GM19240 (cell line): ENCODE measurements at regions not wholly inside any gene's neighbourhood (a gene's known extent, or its start where the extent isn't known, plus 50 kb on each side); places are given as distances from the start of the nearest gene placed in this dataset.
"Not testable (repeated sequence)": the region's sequence is repeated elsewhere in the genome, so short reads cannot be mapped to it uniquely, and the experiment has no call there.

Experiments used
- DNase-seq: peaks from one replicate; pipeline ENCODE4 v3.0.0; 2011; ENCODE audit warnings: low spot score; ENCODE audit not compliant: insufficient read length

DNA sequence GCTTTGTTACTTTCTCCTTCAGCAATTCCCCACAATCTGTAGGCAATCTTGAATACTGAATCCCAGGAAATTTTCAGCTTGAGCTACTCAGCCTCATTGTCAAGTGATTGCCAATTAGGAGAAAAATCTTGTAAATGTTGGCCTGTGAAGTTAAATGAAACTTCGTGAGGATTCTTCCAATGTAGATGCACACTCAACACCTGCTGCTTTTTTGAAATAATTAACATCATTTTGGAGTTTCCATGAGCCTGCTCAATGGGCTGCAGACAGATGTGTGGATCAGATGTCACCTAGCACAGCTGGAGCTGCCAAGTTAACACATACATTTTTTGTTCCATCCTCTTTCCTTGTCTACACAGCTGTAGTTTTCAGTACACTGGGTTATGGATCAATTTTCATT is 645.6 kb upstream of the LUZP2 start:
- no peak for DNase-seq

DNA sequence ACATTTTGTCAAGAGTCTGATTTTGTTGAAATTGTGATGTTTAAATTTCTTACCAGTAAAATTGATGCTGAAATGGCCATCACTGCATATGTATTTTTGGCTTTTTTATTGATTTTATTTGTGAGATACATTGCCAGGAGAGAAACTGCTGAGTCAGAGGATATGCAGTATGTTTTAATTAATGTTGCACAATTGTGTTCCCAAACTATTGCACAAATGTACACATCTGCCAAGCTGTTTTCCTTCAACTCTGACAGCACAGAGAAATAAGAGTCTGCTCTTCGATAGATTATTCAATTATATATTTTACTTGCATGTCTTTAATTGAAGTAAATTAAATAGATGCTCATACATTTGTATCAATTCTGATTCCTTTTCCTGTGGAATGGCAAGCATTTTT is 640.2 kb upstream of the LUZP2 start:
- no peak for DNase-seq

- DNase-seq: no peak
Observed at GRCh38 chr11:23859087-23859486, 637.8 kb upstream of the LUZP2 start.

DNA sequence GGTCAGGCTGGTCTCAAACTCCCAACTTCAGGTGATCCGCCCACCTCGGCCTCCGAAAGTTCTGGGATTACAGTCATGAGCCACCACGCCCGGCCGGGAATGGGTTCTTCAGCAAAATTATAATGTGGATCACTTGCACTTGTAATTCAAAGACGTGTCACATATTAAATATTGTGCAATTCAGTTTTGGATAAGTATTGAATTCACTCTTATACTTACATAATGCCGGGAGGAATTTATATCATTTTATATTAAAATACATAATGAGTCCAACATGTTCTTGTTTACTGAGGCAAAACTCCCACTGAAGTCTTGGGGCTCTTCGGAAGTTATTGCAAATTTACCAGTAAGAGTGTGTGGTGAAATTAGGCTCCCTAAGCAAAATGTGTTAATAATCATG is 635.2 kb upstream of the LUZP2 start:
- DNase-seq: no peak

DNA sequence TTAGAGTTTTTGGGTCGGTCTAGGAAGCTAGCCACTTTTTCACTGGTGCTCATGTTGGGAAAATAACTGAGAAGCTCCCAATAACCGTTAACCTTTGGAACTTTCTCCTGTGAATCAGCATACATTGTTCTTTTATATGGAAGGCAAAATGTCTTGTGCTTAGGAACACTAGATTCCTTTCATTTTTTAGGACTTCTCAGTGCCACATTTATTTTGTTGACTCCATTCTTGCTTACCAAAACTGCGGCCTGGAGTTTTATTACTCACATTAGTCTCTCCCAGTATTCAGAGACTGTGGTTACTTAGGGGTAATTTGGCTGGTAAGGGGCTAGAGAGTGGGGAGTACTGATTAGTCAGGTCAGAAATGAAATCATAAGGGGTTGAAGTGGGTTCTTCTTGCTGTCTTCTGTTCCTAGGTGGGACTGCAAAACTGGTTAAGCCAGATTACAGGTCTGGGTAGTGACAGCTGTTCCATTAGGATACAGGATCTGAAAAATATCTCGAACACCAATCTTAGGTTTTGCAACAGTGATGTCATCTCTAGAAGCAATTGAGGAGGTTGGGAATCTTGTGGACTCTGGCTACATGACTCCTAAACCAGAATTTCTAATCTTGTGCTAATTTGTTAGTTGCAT is 631.4 kb upstream of the LUZP2 start:
- no peak for DNase-seq

DNA sequence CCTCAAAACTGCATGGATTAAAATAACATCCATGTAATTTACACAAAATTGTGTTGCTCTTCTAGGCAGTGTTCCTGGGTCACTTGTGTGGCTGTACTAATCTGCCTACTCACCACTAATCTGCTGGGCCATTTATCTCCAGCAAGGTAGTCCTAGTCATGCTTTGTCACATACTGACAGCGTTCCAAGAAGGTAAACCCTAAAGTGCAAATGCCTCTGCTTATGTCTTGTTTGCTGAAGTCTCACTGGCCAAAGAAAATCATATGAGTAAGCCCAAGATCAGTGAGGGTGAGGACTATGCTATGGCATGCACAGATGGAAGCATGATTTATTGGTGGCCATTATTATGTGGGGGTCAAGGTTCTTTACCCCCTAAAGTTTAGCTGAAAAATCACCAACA is 630.2 kb upstream of the LUZP2 start:
- DNase-seq: no peak

- no peak for DNase-seq
Observed at GRCh38 chr11:23869671-23870070, 627.2 kb upstream of the LUZP2 start.

DNA sequence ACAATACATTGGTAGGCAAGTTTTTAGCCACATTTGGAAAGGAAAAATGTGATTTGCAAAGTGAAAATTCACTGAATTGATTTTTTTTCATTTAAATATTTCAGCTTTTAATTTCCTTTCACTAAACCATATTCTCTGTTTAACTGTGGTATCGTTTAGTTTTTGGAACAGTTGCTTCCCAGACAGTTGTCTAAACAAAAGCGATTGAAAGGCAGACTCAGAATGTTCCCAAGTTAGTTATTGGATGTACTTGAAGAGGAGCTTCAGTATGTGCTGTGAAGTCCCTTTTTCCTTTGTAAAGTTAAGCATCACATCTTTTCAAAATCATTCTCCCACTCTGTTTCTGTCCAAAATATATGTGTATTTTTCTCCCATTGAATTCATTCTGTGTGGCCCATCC is 623.4 kb upstream of the LUZP2 start:
- DNase-seq: no peak

GRCh38 chr11:23875176-23875850 is 621.5 kb upstream of the LUZP2 start:
- DNase-seq: no peak

GRCh38 chr11:23883426-23884048 is 613.3 kb upstream of the LUZP2 start:
- DNase-seq: not testable (repeated sequence)

DNA sequence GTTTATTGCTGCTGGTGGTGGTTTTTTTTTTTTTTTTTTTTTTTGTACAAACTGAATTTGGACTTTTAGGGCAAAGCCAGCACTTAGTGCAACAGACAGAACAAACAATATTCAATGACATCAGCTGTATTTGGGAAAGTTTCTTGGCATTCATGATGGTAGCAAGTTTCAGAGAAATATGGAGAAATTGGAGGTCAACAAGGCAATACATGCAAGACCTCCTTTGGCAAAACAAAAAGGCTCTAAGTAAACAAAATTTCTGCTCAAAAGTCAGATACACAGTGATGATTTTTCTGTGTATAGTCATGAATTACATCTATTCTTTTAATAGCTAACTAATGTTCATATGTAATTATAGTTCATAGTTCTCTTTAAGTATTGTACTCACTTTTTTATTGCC is 612.5 kb upstream of the LUZP2 start:
- no peak for DNase-seq

DNA sequence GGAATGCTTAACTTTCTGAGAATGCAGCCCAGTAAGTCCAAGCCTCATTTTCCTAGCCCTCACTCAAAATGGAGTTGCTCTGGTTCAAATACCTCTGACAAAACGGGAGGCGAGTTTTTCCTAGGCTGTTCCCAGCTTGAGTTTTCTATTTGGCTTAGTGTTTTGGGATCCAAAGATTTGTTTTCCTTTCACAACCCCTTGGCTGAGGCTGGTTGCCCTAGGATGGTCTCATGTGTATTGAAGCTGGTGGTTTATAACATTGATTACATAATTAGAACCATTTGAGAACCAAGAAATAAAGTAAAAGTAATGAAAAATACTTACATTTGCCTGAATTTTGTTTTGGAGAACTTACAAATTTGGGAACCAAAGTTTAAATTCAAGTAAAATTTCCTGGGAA is 611.1 kb upstream of the LUZP2 start:
- no peak for DNase-seq

- not testable (repeated sequence) for DNase-seq
Observed at GRCh38 chr11:23887122-23887521, 609.7 kb upstream of the LUZP2 start.

DNA sequence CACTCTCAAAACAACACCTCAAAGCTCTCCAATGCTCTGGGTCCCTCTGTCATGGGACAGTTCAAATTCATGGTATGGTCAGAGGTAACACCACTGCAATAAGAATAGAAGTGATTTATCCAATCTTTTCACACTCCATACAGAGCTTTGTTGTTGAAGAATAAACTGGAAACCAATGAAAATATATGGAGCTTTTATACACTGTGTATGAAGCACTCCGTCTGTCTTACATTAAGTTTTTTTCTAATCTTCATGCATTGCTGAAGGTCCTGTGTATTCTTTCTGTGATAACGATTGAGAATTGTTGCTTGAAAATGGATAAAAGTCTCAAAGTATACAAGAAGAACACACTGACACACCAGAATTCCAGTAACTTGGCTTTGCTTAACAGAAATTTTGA is 603.7 kb upstream of the LUZP2 start:
- DNase-seq: no peak

DNA sequence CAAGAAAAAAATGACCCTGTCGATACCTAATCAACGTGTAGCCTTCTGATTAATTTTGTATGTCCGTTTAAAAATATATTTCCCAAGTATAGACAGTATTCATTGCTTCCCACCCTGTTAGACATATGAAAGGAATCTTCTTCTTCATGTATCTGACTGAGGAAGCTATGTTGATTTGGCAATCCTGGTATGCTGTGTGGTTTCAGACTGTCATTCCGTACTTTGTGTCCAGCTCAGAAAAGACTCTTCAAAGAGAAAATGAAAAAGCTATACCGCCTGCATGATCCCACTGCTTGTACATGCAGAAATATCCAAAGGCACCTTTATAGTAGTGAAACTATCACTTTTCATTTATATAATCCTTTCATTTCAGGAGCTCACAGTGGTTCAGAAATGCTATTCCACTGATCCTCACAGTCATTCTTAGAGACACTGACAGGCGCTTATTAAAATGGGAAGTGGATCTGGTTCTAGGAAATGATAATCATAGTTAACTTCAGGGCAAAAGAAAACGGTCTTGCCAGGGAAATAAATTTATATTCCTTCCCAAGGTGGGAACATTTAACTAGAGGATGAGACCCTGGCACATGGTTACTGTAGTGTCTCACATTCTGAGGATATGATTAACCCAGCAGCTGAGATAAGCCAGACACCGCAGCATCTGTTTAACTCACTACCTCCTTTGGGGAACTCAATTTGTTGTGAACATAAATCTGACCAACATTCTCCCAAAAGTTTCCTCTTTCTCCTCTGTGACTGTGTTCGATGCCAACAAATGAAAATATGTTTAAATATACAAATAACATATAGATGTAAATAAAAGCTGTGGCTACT is 599.2 kb upstream of the LUZP2 start:
- DNase-seq: no peak

DNA sequence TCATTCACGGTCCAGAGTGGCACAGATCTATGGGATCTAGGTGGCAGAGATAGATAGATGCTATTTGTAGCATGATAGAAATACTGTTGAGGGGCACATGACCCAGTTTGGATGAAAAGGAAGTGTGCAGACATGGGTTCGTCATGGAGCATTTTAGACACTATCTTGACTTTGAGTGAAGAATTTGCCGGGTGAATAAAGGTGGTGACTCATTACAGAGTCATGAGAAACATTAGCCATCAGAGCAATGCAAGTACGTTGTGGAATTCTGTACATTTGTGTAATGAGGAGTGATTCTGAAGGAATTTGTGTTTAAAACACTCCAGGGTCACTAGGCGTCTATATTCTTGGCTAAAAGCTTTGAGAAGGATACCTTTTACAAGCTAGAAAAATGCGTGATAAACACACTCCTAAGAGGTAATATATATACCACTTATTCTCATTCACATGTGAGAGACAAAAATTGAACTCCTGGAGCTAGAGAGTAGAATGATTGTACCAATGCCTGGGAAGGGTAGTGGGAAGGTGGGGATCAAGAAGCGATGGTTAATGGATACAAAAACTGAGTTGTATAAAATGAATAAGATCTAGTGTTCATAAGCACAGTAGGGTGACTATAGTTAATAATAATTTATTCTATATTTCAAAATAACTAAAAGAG is 593.7 kb upstream of the LUZP2 start:
- no peak for DNase-seq

- DNase-seq: no peak
Observed at GRCh38 chr11:23919455-23919854, 577.4 kb upstream of the LUZP2 start.

GRCh38 chr11:23923357-23923756 is 573.5 kb upstream of the LUZP2 start:
- DNase-seq: no peak

DNA sequence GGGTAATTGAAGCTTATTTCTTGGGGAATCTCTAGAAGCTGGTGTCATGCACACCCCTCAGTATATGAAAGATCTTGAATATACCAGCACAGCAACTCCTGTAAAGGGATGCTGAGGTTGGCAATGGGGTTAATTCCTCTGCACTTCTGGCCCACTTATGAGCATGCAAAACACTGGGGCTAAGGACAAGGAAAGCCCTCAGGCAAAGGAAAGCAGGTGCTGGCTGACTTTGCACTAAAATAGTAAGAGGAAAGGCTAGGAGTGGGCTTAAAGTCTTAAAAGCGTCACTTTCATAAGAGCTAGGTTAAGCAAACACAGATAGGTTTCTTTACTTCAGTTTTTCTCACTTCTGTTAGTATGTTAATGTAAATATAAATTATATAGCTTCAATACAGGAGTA is 572.6 kb upstream of the LUZP2 start:
- DNase-seq: no peak

- DNase-seq: no peak
Observed at GRCh38 chr11:23931443-23931842, 565.4 kb upstream of the LUZP2 start.

DNA sequence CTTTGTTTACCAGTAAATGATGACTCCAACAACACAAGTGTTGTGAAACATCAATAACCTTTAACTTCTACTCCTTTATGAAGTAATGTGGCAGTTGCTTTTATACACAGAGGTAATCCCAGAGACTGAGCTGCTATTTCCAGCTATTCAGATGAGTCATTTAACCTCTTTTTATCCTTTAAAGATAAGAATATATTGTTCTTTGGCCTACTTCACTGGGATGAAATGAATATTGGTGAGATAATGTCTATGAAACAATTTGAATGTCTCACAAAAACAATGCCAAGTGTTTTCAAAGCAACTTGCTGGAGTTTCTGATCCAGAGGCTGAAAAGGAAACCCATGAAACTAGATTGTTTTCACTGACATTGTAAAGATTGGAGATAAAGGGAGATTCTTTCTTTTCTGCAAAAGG is 564.4 kb upstream of the LUZP2 start:
- DNase-seq: no peak

DNA sequence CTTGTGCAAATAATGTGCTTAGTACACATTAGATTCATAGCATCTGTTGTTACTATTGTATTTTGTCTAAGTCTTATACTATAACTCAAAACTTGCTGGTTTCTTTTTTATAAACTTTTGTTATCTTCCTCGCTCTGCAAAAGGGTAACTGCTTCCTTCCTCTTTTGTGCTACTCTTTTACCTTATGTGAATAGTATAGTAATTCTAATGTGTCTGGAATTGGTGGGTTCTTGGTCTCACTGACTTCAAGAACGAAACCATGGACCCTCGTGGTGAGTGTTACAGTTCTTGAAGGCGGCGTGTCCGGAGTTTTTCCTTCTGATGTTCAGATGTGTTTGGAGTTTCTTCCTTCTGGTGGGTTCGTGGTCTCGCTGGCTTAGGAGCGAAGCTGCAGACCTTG is 563.1 kb upstream of the LUZP2 start:
- DNase-seq: no peak
